ENCODE measurements at regions not wholly inside any gene's neighbourhood (a gene's known extent, or its start where the extent isn't known, plus 50 kb on each side); places are given as distances from the start of the nearest gene placed in this dataset.
A peak's percentile ranks its signal among the peaks of the same experiment; 100 is the strongest.

GRCh38 chr4:157678478-157678877 lies 457.9 kb downstream of the GRIA2 start:
- H3K4me3 ChIP-seq (ENCODE audit: low read length), result no peak overlapping the region
- no peak for DNase-seq (ENCODE audit: low read depth)
- no peak for TF ChIP-seq CTCF (conservative IDR thresholded peaks at IDR 0.05; ENCODE audit: low read length)

- no peak overlapping the region for H3K4me3 ChIP-seq (ENCODE audit: low read length)
- DNase-seq (ENCODE audit: low read depth), result no peak
- no peak for TF ChIP-seq CTCF (conservative IDR thresholded peaks at IDR 0.05; ENCODE audit: low read length)
Observed at GRCh38 chr4:157674699-157675098, 454.2 kb downstream of the GRIA2 start.

GRCh38 chr4:157667836-157668235 lies 447.3 kb downstream of the GRIA2 start:
- no peak for DNase-seq (ENCODE audit: low read depth)
- no peak overlapping the region for H3K4me3 ChIP-seq (ENCODE audit: low read length)
- no peak for TF ChIP-seq CTCF (conservative IDR thresholded peaks at IDR 0.05; ENCODE audit: low read length)

GRCh38 chr4:157664726-157665125 lies 444.2 kb downstream of the GRIA2 start:
- no peak for TF ChIP-seq CTCF (conservative IDR thresholded peaks at IDR 0.05; ENCODE audit: low read length)
- no peak overlapping the region for H3K4me3 ChIP-seq (ENCODE audit: low read length)
- DNase-seq (ENCODE audit: low read depth), result peak; percentile 49

GRCh38 chr4:157655096-157655809 lies 434.7 kb downstream of the GRIA2 start:
- DNase-seq (ENCODE audit: low read depth), result no peak
- TF ChIP-seq CTCF (conservative IDR thresholded peaks at IDR 0.05; ENCODE audit: low read length), result no peak
- H3K4me3 ChIP-seq (ENCODE audit: low read length), result no peak overlapping the region

- no peak for TF ChIP-seq CTCF (conservative IDR thresholded peaks at IDR 0.05; ENCODE audit: low read length)
Observed at GRCh38 chr4:157643257-157643656, 422.7 kb downstream of the GRIA2 start.

GRCh38 chr4:157634057-157634456 lies 413.5 kb downstream of the GRIA2 start:
- DNase-seq (ENCODE audit: low read depth), result no peak
- H3K4me3 ChIP-seq (ENCODE audit: low read length), result no peak overlapping the region
- TF ChIP-seq CTCF (conservative IDR thresholded peaks at IDR 0.05; ENCODE audit: low read length), result no peak

More at GRCh38 chr4:157643257-157643656, 422.7 kb downstream of the GRIA2 start:
- DNase-seq (ENCODE audit: low read depth), result no peak
- no peak overlapping the region for H3K4me3 ChIP-seq (ENCODE audit: low read length)

All from AG10803 (cell line).